Activated CD8-positive, alpha-beta T cell treated with anti-CD3 and anti-CD28 coated beads, Interleukin-2, amount 10 ng/mL, durations not matched to agents 7 days and 5 days (primary cell): ENCODE measurements at regions not wholly inside any gene's neighbourhood (a gene's known extent, or its start where the extent isn't known, plus 50 kb on each side); places are given as distances from the start of the nearest gene placed in this dataset.

ENCODE experiments used
- ATAC-seq: fragments of 150-1000 bp; cut with Tn5 transposase; one replicate; pipeline ENCODE4 v1.10.0; 2021; ENCODE audit warnings: moderate library complexity
- CTCF ChIA-PET: fragments of 350-600 bp; sonication (Branson Sonifier 250); formaldehyde crosslinking; loops from one replicate; lab custom pipeline; 2021; ENCODE audit warnings: antibody characterized with exemption; lab: Charles Lee
- POLR2A ChIA-PET: fragments of 350-600 bp; sonication (Branson Sonifier 250); formaldehyde crosslinking; loops from one replicate; lab custom pipeline; 2021; ENCODE audit warnings: antibody characterized with exemption; lab: Charles Lee
- DNase-seq: peaks from one replicate; pipeline ENCODE4 v3.0.0-alpha.2; 2020
- H3K27ac Mint-ChIP-seq: one replicate; pipeline ENCODE4 v1.8.0; 2021; ENCODE audit warnings: mild to moderate bottlenecking, mixed read lengths
- H3K27me3 Mint-ChIP-seq: one replicate; pipeline ENCODE4 v1.8.0; 2021; ENCODE audit warnings: low read depth, mixed read lengths
- H3K36me3 Mint-ChIP-seq: one replicate; pipeline ENCODE4 v1.8.0; 2021; ENCODE audit warnings: low read depth, mixed read lengths
- H3K4me1 Mint-ChIP-seq: one replicate; pipeline ENCODE4 v1.8.0; 2021; ENCODE audit warnings: low read depth, mixed read lengths
- H3K4me3 Mint-ChIP-seq: one replicate; pipeline ENCODE4 v1.8.0; 2021; ENCODE audit warnings: mild to moderate bottlenecking, mixed read lengths
- H3K9me3 Mint-ChIP-seq: one replicate; pipeline ENCODE4 v1.8.0; 2022; ENCODE audit warnings: mixed read lengths; ENCODE audit not compliant: insufficient read depth

DNA sequence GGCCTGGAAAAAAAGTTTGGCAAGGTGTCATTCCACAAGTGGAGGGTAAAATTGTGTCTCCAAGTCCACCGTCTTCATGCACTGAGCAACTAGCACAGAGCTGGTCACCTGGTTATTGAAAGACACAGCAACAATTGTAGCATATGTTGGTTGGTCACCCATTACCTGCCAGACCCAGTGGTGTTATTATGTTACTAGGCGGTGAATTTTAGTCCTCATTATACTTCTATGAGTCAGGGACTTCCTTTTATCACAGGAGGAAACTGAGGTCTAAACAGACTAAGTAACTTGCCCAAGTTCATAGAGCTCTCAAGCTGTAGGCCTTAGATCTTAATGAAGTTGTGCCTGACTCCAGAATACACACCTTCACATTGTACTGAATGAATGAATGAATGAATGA lies 94.9 kb upstream of the VANGL1 start:
- ChIA-PET POLR2A (interaction anchor here (0.6 kb wide), 1 partner anchor 95 kb away, joined by 3 read pairs; the partner anchor contains the start of gene VANGL1), CTCF (no interaction called here)
- Mint-ChIP-seq H3K4me3 (no peak overlapping the region), H3K36me3 (no peaks in the 10 kb centered on the region), H3K4me1 (no peaks in the 10 kb centered on the region), H3K9me3 (no peaks in the 10 kb centered on the region), H3K27ac (no peak overlapping the region), H3K27me3 (peaks cover 8% of the 10 kb centered on the region)
- no peak for DNase-seq
- no peak for ATAC-seq

- Mint-ChIP-seq H3K27ac (no peak overlapping the region), H3K4me3 (no peak overlapping the region), H3K9me3 (no peaks in the 10 kb centered on the region), H3K36me3 (no peaks in the 10 kb centered on the region), H3K27me3 (peaks cover 8% of the 10 kb centered on the region), H3K4me1 (no peaks in the 10 kb centered on the region)
- ATAC-seq (no peak), DNase-seq (no peak)
- POLR2A ChIA-PET = no interaction called here
- CTCF ChIA-PET = no interaction called here
Measured at GRCh38 chr1:115545791-115546733, 95.7 kb upstream of the VANGL1 start.

- Mint-ChIP-seq H3K36me3 (no peaks in the 10 kb centered on the region), H3K27ac (no peak overlapping the region), H3K4me1 (no peaks in the 10 kb centered on the region), H3K4me3 (no peak overlapping the region), H3K27me3 (peaks cover 8% of the 10 kb centered on the region), H3K9me3 (no peaks in the 10 kb centered on the region)
- CTCF ChIA-PET = no interaction called here
- POLR2A ChIA-PET = no interaction called here
- DNase-seq = no peak
- no peak for ATAC-seq
Measured at GRCh38 chr1:115545096-115545720, 96.6 kb upstream of the VANGL1 start.

GRCh38 chr1:115544131-115544530 lies 97.6 kb upstream of the VANGL1 start:
- no peak for ATAC-seq
- no peaks in the 10 kb centered on the region for H3K4me1 Mint-ChIP-seq
- H3K4me3 Mint-ChIP-seq = no peak overlapping the region
- H3K27ac Mint-ChIP-seq = no peak overlapping the region
- DNase-seq = no peak
- ChIA-PET CTCF (no interaction called here), POLR2A (no interaction called here)
- no peaks in the 10 kb centered on the region for H3K9me3 Mint-ChIP-seq
- no peaks in the 10 kb centered on the region for H3K36me3 Mint-ChIP-seq
- peaks cover 8% of the 10 kb centered on the region for H3K27me3 Mint-ChIP-seq

- Mint-ChIP-seq H3K4me1 (no peaks in the 10 kb centered on the region), H3K27me3 (peaks cover 8% of the 10 kb centered on the region), H3K9me3 (no peaks in the 10 kb centered on the region), H3K27ac (no peak overlapping the region), H3K36me3 (no peaks in the 10 kb centered on the region), H3K4me3 (no peak overlapping the region)
- ChIA-PET POLR2A (no interaction called here), CTCF (no interaction called here)
- no peak for DNase-seq
- no peak for ATAC-seq
Measured at GRCh38 chr1:115543247-115543646, 98.5 kb upstream of the VANGL1 start.

GRCh38 chr1:115539736-115540135 lies 102.0 kb upstream of the VANGL1 start:
- Mint-ChIP-seq H3K9me3 (no peaks in the 10 kb centered on the region), H3K36me3 (no peaks in the 10 kb centered on the region), H3K27ac (no peak overlapping the region), H3K4me1 (no peaks in the 10 kb centered on the region), H3K27me3 (peaks cover 2% of the 10 kb centered on the region), H3K4me3 (no peak overlapping the region)
- no peak for DNase-seq
- ChIA-PET CTCF (no interaction called here), POLR2A (no interaction called here)
- no peak for ATAC-seq

DNA sequence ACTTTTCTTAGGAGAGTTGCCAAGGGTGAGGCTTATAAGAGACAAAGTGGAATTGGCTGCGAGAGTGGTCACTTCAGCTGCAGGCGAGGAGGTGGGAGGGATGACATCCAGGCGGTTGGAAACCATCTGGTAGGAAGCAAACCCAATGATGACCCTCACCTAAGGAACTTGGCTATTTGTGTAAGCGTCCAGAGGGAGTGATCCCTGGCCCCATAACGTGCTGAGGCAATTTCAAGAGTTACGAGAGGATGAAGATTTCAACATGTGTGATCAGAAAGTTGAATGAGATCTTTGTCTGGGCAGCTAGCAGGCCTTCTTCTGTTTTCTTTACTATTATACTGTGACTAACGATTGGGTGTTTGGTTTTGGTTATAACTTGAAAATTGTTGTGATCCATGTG lies 102.7 kb upstream of the VANGL1 start:
- Mint-ChIP-seq H3K9me3 (no peaks in the 10 kb centered on the region), H3K4me3 (no peak overlapping the region), H3K4me1 (no peaks in the 10 kb centered on the region), H3K27me3 (peaks cover 2% of the 10 kb centered on the region), H3K27ac (no peak overlapping the region), H3K36me3 (no peaks in the 10 kb centered on the region)
- ChIA-PET POLR2A (no interaction called here), CTCF (no interaction called here)
- ATAC-seq (no peak), DNase-seq (no peak)

DNA sequence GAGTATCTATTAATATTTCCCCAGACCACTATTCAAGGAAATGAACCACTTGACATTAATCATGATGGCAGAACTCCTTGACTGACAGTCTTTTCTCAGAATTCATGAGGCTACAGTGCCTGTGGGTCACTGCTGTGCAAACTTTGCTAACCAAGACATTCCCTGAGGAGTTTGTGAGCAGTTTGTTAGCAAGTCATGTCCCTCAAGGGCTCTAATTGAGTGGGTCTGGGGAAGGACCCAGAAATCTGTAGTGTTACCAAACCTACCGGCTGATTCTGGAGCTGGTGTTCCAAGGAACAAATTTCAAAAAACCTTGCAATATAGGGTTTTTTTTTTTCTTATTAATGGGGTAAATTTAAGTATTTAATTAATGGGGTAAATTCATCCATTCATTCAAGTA lies 103.2 kb upstream of the VANGL1 start:
- Mint-ChIP-seq H3K27me3 (peaks cover 2% of the 10 kb centered on the region), H3K27ac (no peak overlapping the region), H3K4me1 (no peaks in the 10 kb centered on the region), H3K9me3 (no peaks in the 10 kb centered on the region), H3K4me3 (no peak overlapping the region), H3K36me3 (no peaks in the 10 kb centered on the region)
- CTCF ChIA-PET = no interaction called here
- DNase-seq = no peak
- POLR2A ChIA-PET = no interaction called here
- ATAC-seq = no peak

DNA sequence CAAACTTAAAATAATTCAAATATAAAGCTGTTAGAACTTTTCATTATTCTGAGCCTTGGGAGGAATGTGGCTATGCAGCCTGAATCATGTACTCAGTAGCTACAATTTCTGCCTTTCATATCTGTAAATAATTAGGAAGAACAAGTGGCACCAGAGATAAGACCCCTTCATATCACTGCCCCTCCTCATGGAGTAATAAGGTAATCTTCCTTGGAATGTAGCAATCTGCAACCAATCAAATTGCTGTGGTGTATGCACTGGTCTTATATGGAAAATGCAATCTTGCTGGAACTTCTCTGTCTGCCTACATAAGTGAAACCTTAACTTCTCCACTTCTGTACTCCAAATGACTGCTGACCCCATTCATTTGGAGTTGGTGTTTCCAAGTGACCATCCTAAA lies 104.4 kb upstream of the VANGL1 start:
- Mint-ChIP-seq H3K27me3 (peaks cover 2% of the 10 kb centered on the region), H3K9me3 (no peaks in the 10 kb centered on the region), H3K36me3 (no peaks in the 10 kb centered on the region), H3K4me1 (no peaks in the 10 kb centered on the region), H3K27ac (no peak overlapping the region), H3K4me3 (no peak overlapping the region)
- ChIA-PET POLR2A (no interaction called here), CTCF (no interaction called here)
- DNase-seq (no peak), ATAC-seq (no peak)

DNA sequence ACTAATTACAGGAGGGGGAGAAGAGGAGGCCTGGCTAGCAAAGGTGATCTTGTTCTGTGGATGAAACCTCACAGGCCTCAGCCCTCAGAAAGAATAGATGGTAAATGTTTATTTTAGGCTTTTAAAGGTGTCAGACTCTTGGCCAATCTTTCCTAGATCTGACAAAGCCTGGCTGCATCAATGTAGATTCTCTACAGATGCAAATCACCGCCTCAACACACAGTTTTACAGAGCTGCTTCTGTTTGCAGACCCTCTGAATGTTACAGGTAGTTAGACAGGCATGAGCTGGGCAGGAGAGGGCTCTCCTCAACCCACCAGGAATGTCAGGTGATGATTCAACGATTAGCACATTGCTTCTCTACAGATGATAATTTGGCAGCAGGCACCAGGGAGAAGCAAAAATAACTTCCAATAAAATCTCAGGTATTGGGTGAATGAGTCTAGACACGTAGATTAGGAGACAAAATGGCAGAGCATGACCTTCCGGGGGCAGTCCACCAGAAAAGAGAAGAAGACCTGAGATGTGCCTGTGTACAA lies 105.4 kb upstream of the VANGL1 start:
- Mint-ChIP-seq H3K4me1 (no peaks in the 10 kb centered on the region), H3K36me3 (no peaks in the 10 kb centered on the region), H3K27ac (no peak overlapping the region), H3K27me3 (peaks cover 2% of the 10 kb centered on the region), H3K4me3 (no peak overlapping the region), H3K9me3 (no peaks in the 10 kb centered on the region)
- DNase-seq = no peak
- POLR2A ChIA-PET = no interaction called here
- CTCF ChIA-PET = no interaction called here
- ATAC-seq = no peak

DNA sequence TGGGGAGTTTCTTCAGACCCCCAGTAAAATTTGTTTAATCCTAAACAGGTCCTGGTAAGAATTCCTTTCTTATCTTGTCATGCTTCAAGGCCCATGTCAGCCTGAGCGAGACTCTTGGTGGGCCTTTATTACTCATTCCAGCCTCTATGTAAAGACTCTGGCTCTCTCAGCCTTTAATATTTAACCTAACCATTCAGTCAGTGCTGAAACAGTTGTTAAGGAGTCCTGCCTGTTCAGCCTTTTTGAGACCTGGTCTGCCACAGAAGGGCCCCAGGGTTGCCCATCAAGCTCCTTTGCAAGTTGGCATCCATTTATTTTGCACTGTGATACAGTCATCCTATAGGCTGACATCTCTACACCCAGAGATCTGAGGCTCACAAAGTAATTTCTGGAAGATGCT lies 107.7 kb upstream of the VANGL1 start:
- no peak for ATAC-seq
- Mint-ChIP-seq H3K27ac (no peak overlapping the region), H3K4me1 (no peaks in the 10 kb centered on the region), H3K4me3 (no peak overlapping the region), H3K27me3 (peaks cover 2% of the 10 kb centered on the region), H3K9me3 (no peaks in the 10 kb centered on the region), H3K36me3 (no peaks in the 10 kb centered on the region)
- no peak for DNase-seq
- POLR2A ChIA-PET = no interaction called here
- CTCF ChIA-PET = no interaction called here

GRCh38 chr1:115531631-115532264 lies 110.0 kb upstream of the VANGL1 start:
- ChIA-PET POLR2A (no interaction called here), CTCF (no interaction called here)
- no peak overlapping the region for H3K27ac Mint-ChIP-seq
- no peak overlapping the region for H3K4me3 Mint-ChIP-seq
- no peaks in the 10 kb centered on the region for H3K9me3 Mint-ChIP-seq
- no peaks in the 10 kb centered on the region for H3K36me3 Mint-ChIP-seq
- ATAC-seq (no peak), DNase-seq (no peak)
- H3K4me1 Mint-ChIP-seq = no peaks in the 10 kb centered on the region
- peaks cover 2% of the 10 kb centered on the region for H3K27me3 Mint-ChIP-seq
